Natural killer cell (primary cell): ENCODE measurements at regions not wholly inside any gene's neighbourhood (a gene's known extent, or its start where the extent isn't known, plus 50 kb on each side); places are given as distances from the start of the nearest gene placed in this dataset.

Experiments used
- ATAC-seq, 3 donors: fragments of 150-1000 bp in 2 of 3; fragments of 200-7000 bp in 1 of 3; cut with Tn5 transposase; 1 replicate in 1 of 3; 2 replicates in 2 of 3; pipeline ENCODE4 v1.10.0; 2021; ENCODE audit warnings: mild to moderate bottlenecking in 2 of 3, moderate library complexity in 2 of 3
- DNase-seq, 2 donors: peaks; one replicate each; pipeline versions ENCODE4 v3.0.0 to v3.0.0-alpha.2; 2013 to 2021; ENCODE audit warnings: mixed read lengths in 1 of 2
- H3K27ac ChIP-seq: one replicate; pipeline ENCODE4 v1.5.1; 2013; ENCODE audit warnings: mild to moderate bottlenecking, low read length
- H3K27me3 ChIP-seq: one replicate; pipeline ENCODE4 v1.6.1; 2013; ENCODE audit warnings: low read length; ENCODE audit not compliant: control insufficient read depth, insufficient read depth
- H3K36me3 ChIP-seq: one replicate; pipeline ENCODE4 v1.6.1; 2013; ENCODE audit warnings: low read length; ENCODE audit not compliant: control insufficient read depth, insufficient read depth
- H3K4me1 ChIP-seq: one replicate; pipeline ENCODE4 v1.6.1; 2013; ENCODE audit warnings: low read length; ENCODE audit not compliant: control insufficient read depth, insufficient read depth
- H3K4me3 ChIP-seq: one replicate; pipeline ENCODE4 v1.5.1; 2013; ENCODE audit warnings: low read length
- H3K9me3 ChIP-seq: one replicate; pipeline ENCODE4 v1.6.1; 2013; ENCODE audit warnings: low read length; ENCODE audit not compliant: control insufficient read depth, insufficient read depth
- H3K27ac Mint-ChIP-seq, 2 donors: one replicate each; pipeline ENCODE4 v1.8.0; 2022; ENCODE audit warnings: mild to moderate bottlenecking in 2 of 2, mixed read lengths in 2 of 2, moderate library complexity in 1 of 2
- H3K27me3 Mint-ChIP-seq, 2 donors: one replicate each; pipeline ENCODE4 v1.8.0; 2022; ENCODE audit warnings: low read depth in 2 of 2, mixed read lengths in 2 of 2
- H3K36me3 Mint-ChIP-seq: one replicate; pipeline ENCODE4 v1.8.0; 2022; ENCODE audit warnings: mixed read lengths
- H3K4me1 Mint-ChIP-seq, 2 donors: one replicate each; pipeline ENCODE4 v1.8.0; 2022; ENCODE audit warnings: mixed read lengths in 2 of 2
- H3K4me3 Mint-ChIP-seq: one replicate; pipeline ENCODE4 v1.8.0; 2022; ENCODE audit warnings: mild to moderate bottlenecking, moderate library complexity, mixed read lengths
- H3K9me3 Mint-ChIP-seq, 2 donors: one replicate each; pipeline ENCODE4 v1.8.0; 2022; ENCODE audit warnings: mixed read lengths in 2 of 2
- CTCF ChIP-seq: fragments of 200-600 bp; IDR thresholded peaks from one replicate; pipeline ENCODE4 v1.8.0; 2022; ENCODE audit warnings: antibody characterized with exemption
- WGBS: methylation state at CpG from one replicate; pipeline ENCODE4 v1.1.7; 2013; ENCODE audit warnings: missing lambda C conversion rate; ENCODE audit not compliant: insufficient coverage; 5-methylcytosine and 5-hydroxymethylcytosine counted together
- intact Hi-C: fragments of 100-400 bp; cut with micrococcal nuclease; formaldehyde crosslinking; loops from one replicate; pipeline ENCODE4 v1.14.2; 2022

DNA sequence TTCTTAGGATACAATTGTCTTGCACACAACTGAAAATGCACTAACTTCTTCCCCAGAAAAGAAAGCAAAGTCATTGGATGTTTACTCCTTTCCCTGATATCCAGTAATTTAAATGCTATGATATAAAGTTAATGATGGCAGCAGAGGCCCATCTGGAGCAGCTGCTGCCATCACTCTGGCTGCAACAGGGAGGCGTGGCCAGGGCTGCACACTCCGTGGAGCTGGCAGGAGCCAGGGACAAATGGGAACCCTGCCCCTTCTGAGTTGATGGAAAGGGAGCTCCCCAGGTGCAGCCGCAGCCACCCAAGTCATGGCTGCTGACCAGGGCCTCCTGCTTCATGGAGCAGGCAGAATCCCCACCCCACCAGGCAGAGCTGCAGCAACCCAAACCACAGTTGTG is 72.6 kb upstream of the ALDH1A3 start:
- Histone ChIP-seq H3K27me3 (no peaks in the 10 kb centered on the region), H3K36me3 (no peaks in the 10 kb centered on the region), H3K27ac (no peak overlapping the region), H3K4me1 (no peaks in the 10 kb centered on the region), H3K4me3 (no peak overlapping the region), H3K9me3 (no peaks in the 10 kb centered on the region)
- TF ChIP-seq CTCF: no peak
- peaks cover 0 to 2% of the 10 kb centered on the region in 2 donors for H3K9me3 Mint-ChIP-seq
- H3K4me3 Mint-ChIP-seq: no peak overlapping the region
- intact Hi-C loops: no loop called here
- 76% methylated on average over 3 of the region's 3 CpGs for WGBS
- no peaks in the 10 kb centered on the region for H3K36me3 Mint-ChIP-seq
- peaks cover 0 to 3% of the 10 kb centered on the region in 2 donors for H3K27me3 Mint-ChIP-seq
- no peak overlapping the region for H3K27ac Mint-ChIP-seq
- ATAC-seq (no peak), DNase-seq (no peak)
- no peaks in the 10 kb centered on the region for H3K4me1 Mint-ChIP-seq

- ATAC-seq: no peak
- peaks cover 0 to 2% of the 10 kb centered on the region in 2 donors for H3K9me3 Mint-ChIP-seq
Measured at GRCh38 chr15:100808691-100809090, 70.9 kb upstream of the ALDH1A3 start.

GRCh38 chr15:100809151-100809550 is 70.5 kb upstream of the ALDH1A3 start:
- H3K27me3 Mint-ChIP-seq: peaks cover 0 to 3% of the 10 kb centered on the region in 2 donors
- H3K4me1 ChIP-seq: no peaks in the 10 kb centered on the region
- TF ChIP-seq CTCF: no peak
- H3K36me3 ChIP-seq: no peaks in the 10 kb centered on the region
- ATAC-seq: no peak
- DNase-seq: no peak
- H3K4me1 Mint-ChIP-seq: no peaks in the 10 kb centered on the region
- no peak overlapping the region for H3K27ac ChIP-seq
- H3K4me3 Mint-ChIP-seq: no peak overlapping the region
- H3K27ac Mint-ChIP-seq: no peak overlapping the region
- no peaks in the 10 kb centered on the region for H3K9me3 ChIP-seq
- H3K27me3 ChIP-seq: no peaks in the 10 kb centered on the region
- no peaks in the 10 kb centered on the region for H3K36me3 Mint-ChIP-seq
- intact Hi-C loops: no loop called here
- peaks cover 0 to 2% of the 10 kb centered on the region in 2 donors for H3K9me3 Mint-ChIP-seq
- no peak overlapping the region for H3K4me3 ChIP-seq

More at GRCh38 chr15:100808691-100809090, 70.9 kb upstream of the ALDH1A3 start:
- Histone ChIP-seq H3K4me1 (no peaks in the 10 kb centered on the region), H3K4me3 (no peak overlapping the region), H3K27me3 (no peaks in the 10 kb centered on the region), H3K27ac (no peak overlapping the region), H3K9me3 (no peaks in the 10 kb centered on the region), H3K36me3 (no peaks in the 10 kb centered on the region)
- no peak for DNase-seq
- intact Hi-C loops: no loop called here
- Mint-ChIP-seq H3K4me1 (no peaks in the 10 kb centered on the region), H3K36me3 (no peaks in the 10 kb centered on the region), H3K4me3 (no peak overlapping the region), H3K27me3 (peaks cover 0 to 3% of the 10 kb centered on the region in 2 donors), H3K27ac (no peak overlapping the region)
- TF ChIP-seq CTCF: no peak
- 62% methylated on average over 2 of the region's 3 CpGs for WGBS

DNA sequence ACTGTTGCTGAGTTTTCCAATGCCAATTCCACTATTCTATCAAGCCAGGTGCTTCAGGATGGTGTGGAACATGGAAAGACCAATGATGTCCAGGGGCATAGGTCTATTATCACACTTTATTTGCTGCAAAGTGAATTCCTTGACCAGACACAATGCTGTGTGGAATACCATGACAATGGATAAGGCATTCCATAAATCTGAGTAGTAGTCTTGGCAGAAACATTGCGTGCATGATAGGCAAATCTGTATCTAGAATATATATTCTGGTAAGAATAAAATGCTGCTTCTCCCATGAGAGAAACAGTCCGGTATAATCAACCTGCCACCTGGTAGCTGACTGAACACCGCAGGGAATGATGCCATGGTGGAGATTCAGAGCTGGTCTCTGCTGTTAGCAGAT is 70.0 kb upstream of the ALDH1A3 start:
- intact Hi-C loops: no loop called here
- no peaks in the 10 kb centered on the region for H3K27me3 ChIP-seq
- H3K4me3 Mint-ChIP-seq: no peak overlapping the region
- H3K4me1 Mint-ChIP-seq: no peaks in the 10 kb centered on the region
- H3K27me3 Mint-ChIP-seq: peaks cover 0 to under 1% of the 10 kb centered on the region in 2 donors
- no peak overlapping the region for H3K27ac ChIP-seq
- no peaks in the 10 kb centered on the region for H3K36me3 ChIP-seq
- no peaks in the 10 kb centered on the region for H3K4me1 ChIP-seq
- H3K36me3 Mint-ChIP-seq: no peaks in the 10 kb centered on the region
- H3K9me3 ChIP-seq: no peaks in the 10 kb centered on the region
- WGBS: 94% methylated on average over 3 of the region's 3 CpGs
- H3K9me3 Mint-ChIP-seq: peaks cover 0 to 2% of the 10 kb centered on the region in 2 donors
- no peak for TF ChIP-seq CTCF
- no peak overlapping the region for H3K4me3 ChIP-seq
- H3K27ac Mint-ChIP-seq: no peak overlapping the region
- DNase-seq (no peak), ATAC-seq (no peak)
